SU-DHL-6 (cell line): ENCODE measurements at regions not wholly inside any gene's neighbourhood (a gene's known extent, or its start where the extent isn't known, plus 50 kb on each side); places are given as distances from the start of the nearest gene placed in this dataset.

Experiments
- H2AFZ ChIP-seq: fragments of 200-600 bp; sonication (generic); 2 replicates; pipeline ENCODE4 v1.6.1; 2014; ENCODE audit warnings: low read depth, mild to moderate bottlenecking, moderate library complexity, mixed read lengths, antibody characterized with exemption, low read length; ENCODE audit not compliant: severe bottlenecking
- H3F3A ChIP-seq: fragments of 200-600 bp; shearing (Covaris generic); 2 replicates; pipeline ENCODE4 v1.6.0; 2016; ENCODE audit warnings: antibody characterized with exemption, mild to moderate bottlenecking; ENCODE audit not compliant: insufficient read depth
- H3K27ac ChIP-seq: fragments of 200-600 bp; sonication (generic); 2 replicates; pipeline ENCODE4 v1.5.1; 2016; ENCODE audit warnings: low read depth, mild to moderate bottlenecking, low read length, moderate library complexity, mixed read lengths
- H3K27me3 ChIP-seq: fragments of 200-600 bp; sonication (generic), shearing (Covaris generic); 2 replicates; pipeline ENCODE4 v1.6.0; 2014; ENCODE audit warnings: mild to moderate bottlenecking, low read length
- H3K36me3 ChIP-seq: fragments of 200-600 bp; sonication (generic); 2 replicates; pipeline ENCODE4 v1.6.1; 2014; ENCODE audit warnings: mild to moderate bottlenecking, low read length, mixed read lengths
- H3K4me2 ChIP-seq: fragments of 300-600, 200-600 bp; shearing (Covaris generic), sonication (generic); 2 replicates; pipeline ENCODE4 v1.6.0; 2014; ENCODE audit warnings: low read length, low read depth, mild to moderate bottlenecking; ENCODE audit not compliant: poor library complexity, severe bottlenecking
- H3K4me3 ChIP-seq: fragments of 200-600 bp; sonication (generic); 2 replicates; pipeline ENCODE4 v1.5.1; 2014; ENCODE audit warnings: antibody characterized with exemption, low read length, mild to moderate bottlenecking, mixed read lengths; ENCODE audit not compliant: insufficient read depth, poor library complexity, severe bottlenecking
- H3K79me2 ChIP-seq: fragments of 200-600 bp; sonication (generic); 2 replicates; pipeline ENCODE4 v1.6.1; 2014; ENCODE audit warnings: mild to moderate bottlenecking, low read length, moderate library complexity; ENCODE audit not compliant: insufficient read depth
- H3K9ac ChIP-seq: fragments of 200-600 bp; sonication (generic); 2 replicates; pipeline ENCODE4 v1.7.0; 2014; ENCODE audit warnings: mild to moderate bottlenecking, low read length
- H3K9me2 ChIP-seq: fragments of 200-600 bp; sonication (generic); replicated peaks from 2 replicates; pipeline ENCODE4 v1.6.1; 2014; ENCODE audit warnings: low read length; ENCODE audit not compliant: insufficient read depth
- H3K9me3 ChIP-seq: fragments of 200-600 bp; sonication (generic); 2 replicates; pipeline ENCODE4 v1.6.1; 2014; ENCODE audit warnings: low read length, mixed read lengths; ENCODE audit not compliant: insufficient read depth
- H4K20me1 ChIP-seq: fragments of 200-600 bp; sonication (generic); 2 replicates; pipeline ENCODE4 v1.6.1; 2014; ENCODE audit warnings: low read depth, mild to moderate bottlenecking, antibody characterized with exemption, low read length, moderate library complexity, mixed read lengths
- CTCF ChIP-seq: fragments of 200-600 bp; sonication (generic); IDR thresholded peaks from one replicate; pipeline ENCODE4 v1.5.1; 2017; ENCODE audit warnings: antibody characterized with exemption, mild to moderate bottlenecking, low read length, moderate library complexity; ENCODE audit not compliant: insufficient read depth, poor library complexity, severe bottlenecking
- EZH2phosphoT487 ChIP-seq: fragments of 200-600 bp; sonication (generic), shearing (Covaris generic); conservative IDR thresholded peaks from 2 replicates; pipeline ENCODE4 v1.6.1; 2018; ENCODE audit warnings: mild to moderate bottlenecking, antibody characterized with exemption, low read length, moderate library complexity, mixed read lengths

GRCh38 chr3:157789162-157789561, 285.9 kb upstream of the VEPH1 start:
- Histone ChIP-seq H3K9me2 (no peaks in the 10 kb centered on the region), H3K36me3 (no peaks in the 10 kb centered on the region), H3K9ac (no peak overlapping the region), H3K4me2 (no peak overlapping the region), H3K79me2 (no peaks in the 10 kb centered on the region), H3K4me3 (no peak overlapping the region), H3F3A (no peaks in the 10 kb centered on the region), H2AFZ (no peak overlapping the region), H4K20me1 (no peaks in the 10 kb centered on the region), H3K9me3 (no peaks in the 10 kb centered on the region), H3K27ac (no peak overlapping the region), H3K27me3 (no peaks in the 10 kb centered on the region)
- TF ChIP-seq CTCF (no peak), EZH2phosphoT487 (no peak)

- TF ChIP-seq EZH2phosphoT487 (no peak), CTCF (no peak)
- H3K79me2 ChIP-seq, result no peaks in the 10 kb centered on the region
- H3K27ac ChIP-seq, result no peak overlapping the region
- no peaks in the 10 kb centered on the region for H3K9me3 ChIP-seq
- no peaks in the 10 kb centered on the region for H4K20me1 ChIP-seq
- no peaks in the 10 kb centered on the region for H3K27me3 ChIP-seq
- no peaks in the 10 kb centered on the region for H3F3A ChIP-seq
- no peak overlapping the region for H3K9ac ChIP-seq
- H3K36me3 ChIP-seq, result no peaks in the 10 kb centered on the region
- no peak overlapping the region for H3K4me3 ChIP-seq
- no peak overlapping the region for H3K4me2 ChIP-seq
- no peak overlapping the region for H2AFZ ChIP-seq
- no peaks in the 10 kb centered on the region for H3K9me2 ChIP-seq
Observed at GRCh38 chr3:157786618-157787017, 283.4 kb upstream of the VEPH1 start.

DNA sequence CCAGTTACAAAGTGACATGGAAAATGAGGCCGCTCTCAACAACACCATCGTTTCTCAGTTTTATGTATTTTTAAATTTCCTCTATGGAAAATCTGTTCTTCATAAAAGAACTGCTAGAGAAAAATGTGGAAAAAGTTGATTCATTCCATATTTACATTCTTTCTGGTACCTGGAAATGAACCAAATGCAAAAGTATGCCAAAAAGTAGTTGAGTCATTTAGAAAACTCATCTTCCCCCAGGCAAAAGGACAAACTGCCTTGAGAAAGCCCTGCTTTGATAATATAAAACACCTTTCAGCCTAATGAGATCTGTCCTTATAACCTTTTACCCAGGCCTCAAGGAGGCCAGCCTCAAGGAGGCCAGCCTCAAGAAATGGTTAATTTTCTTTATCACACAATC, 283.0 kb upstream of the VEPH1 start:
- Histone ChIP-seq H3K4me3 (no peak overlapping the region), H4K20me1 (no peaks in the 10 kb centered on the region), H3K9me3 (no peaks in the 10 kb centered on the region), H3K79me2 (no peaks in the 10 kb centered on the region), H3K9ac (no peak overlapping the region), H3K4me2 (no peak overlapping the region), H3K9me2 (no peaks in the 10 kb centered on the region), H3K27me3 (no peaks in the 10 kb centered on the region), H3F3A (no peaks in the 10 kb centered on the region), H3K36me3 (no peaks in the 10 kb centered on the region), H2AFZ (no peak overlapping the region), H3K27ac (no peak overlapping the region)
- TF ChIP-seq EZH2phosphoT487 (no peak), CTCF (no peak)
